Smooth muscle cell (in vitro differentiated cells): ENCODE measurements at regions not wholly inside any gene's neighbourhood (a gene's known extent, or its start where the extent isn't known, plus 50 kb on each side); places are given as distances from the start of the nearest gene placed in this dataset.

Experiments used
- DNase-seq: peaks from one replicate; lab custom pipeline; 2025; ENCODE audit not compliant: unreplicated experiment; lab: John Stamatoyannopoulos, UW
- H2AFZ ChIP-seq: fragments of 200-600 bp; sonication (generic); 2 replicates; pipeline ENCODE4 v1.6.0; 2016; ENCODE audit warnings: antibody characterized with exemption, low read depth, mild to moderate bottlenecking
- H3F3A ChIP-seq: fragments of 200-600 bp; sonication (generic); 2 replicates; pipeline ENCODE4 v1.6.0; 2017; ENCODE audit warnings: antibody characterized with exemption, low read depth
- H3K27ac ChIP-seq: fragments of 200-600 bp; sonication (generic); 2 replicates; pipeline ENCODE4 v1.5.1; 2016; ENCODE audit warnings: low read depth, mild to moderate bottlenecking
- H3K27me3 ChIP-seq: fragments of 200-600 bp; sonication (generic); 2 replicates; pipeline ENCODE4 v1.6.1; 2016; ENCODE audit warnings: low read depth, mild to moderate bottlenecking
- H3K36me3 ChIP-seq: fragments of 200-600 bp; sonication (generic); 2 replicates; pipeline ENCODE4 v1.5.1; 2016; ENCODE audit warnings: low read depth
- H3K4me1 ChIP-seq: fragments of 200-600 bp; sonication (generic); 2 replicates; pipeline ENCODE4 v1.5.1; 2016; ENCODE audit warnings: low read depth
- H3K4me2 ChIP-seq: fragments of 200-600 bp; sonication (generic); 2 replicates; pipeline ENCODE4 v1.6.0; 2016; ENCODE audit warnings: mild to moderate bottlenecking
- H3K4me3 ChIP-seq: fragments of 200-600 bp; sonication (generic); 2 replicates; pipeline ENCODE4 v1.5.1; 2016; ENCODE audit warnings: mild to moderate bottlenecking
- H3K79me2 ChIP-seq: fragments of 200-600 bp; sonication (generic); 2 replicates; pipeline ENCODE4 v1.6.0; 2016; ENCODE audit warnings: low read depth, mild to moderate bottlenecking
- H3K9ac ChIP-seq: fragments of 200-600 bp; sonication (generic); 2 replicates; pipeline ENCODE4 v1.6.0; 2016; ENCODE audit warnings: low read depth
- H3K9me3 ChIP-seq: fragments of 200-600 bp; sonication (generic); replicated peaks from 2 replicates; pipeline ENCODE4 v1.5.1; 2016; ENCODE audit warnings: low read depth
- H4K20me1 ChIP-seq: fragments of 200-600 bp; sonication (generic); 2 replicates; pipeline ENCODE4 v1.6.0; 2016; ENCODE audit warnings: low read depth
- WGBS: methylation state at CpG from one replicate; pipeline ENCODE4 v1.1.7; 2016; ENCODE audit warnings: low lambda C conversion rate; 5-methylcytosine and 5-hydroxymethylcytosine counted together
- TF ChIP-seq, protein P1 (sequence below): fragments of 200-600 bp; sonication (generic); IDR thresholded peaks from 2 replicates; pipeline ENCODE4 v1.5.1; 2017; ENCODE audit warnings: borderline replicate concordance, mild to moderate bottlenecking, antibody characterized with exemption; ENCODE audit not compliant: insufficient read depth, poor library complexity, severe bottlenecking

DNA sequence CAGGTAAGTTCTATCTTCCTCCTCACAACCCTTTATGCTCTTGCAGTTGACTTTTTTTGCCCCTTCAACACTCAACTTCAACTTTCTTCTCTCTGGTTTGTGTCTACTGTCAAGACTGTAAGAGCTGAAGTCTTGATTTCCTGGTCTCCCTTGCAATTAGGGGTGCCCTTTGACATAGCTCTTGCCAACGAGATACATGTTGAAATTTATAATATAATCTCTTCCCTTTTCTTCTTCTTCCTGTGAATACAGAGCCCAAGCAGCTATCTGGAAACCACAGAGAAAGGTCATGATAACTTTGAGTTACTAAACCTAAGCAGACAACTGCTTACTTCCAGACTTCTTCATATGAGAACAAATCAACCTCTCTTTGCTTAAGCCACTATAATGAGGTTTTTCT, 163.5 kb downstream of the MC4R start:
- Histone ChIP-seq H2AFZ (no peak overlapping the region), H4K20me1 (no peaks in the 10 kb centered on the region), H3K4me2 (no peak overlapping the region), H3K4me1 (no peaks in the 10 kb centered on the region), H3K36me3 (no peaks in the 10 kb centered on the region), H3F3A (no peaks in the 10 kb centered on the region), H3K27me3 (no peaks in the 10 kb centered on the region), H3K27ac (no peak overlapping the region), H3K9ac (no peak overlapping the region), H3K9me3 (no peaks in the 10 kb centered on the region), H3K4me3 (no peak overlapping the region), H3K79me2 (no peaks in the 10 kb centered on the region)
- TF ChIP-seq, protein P1, sequence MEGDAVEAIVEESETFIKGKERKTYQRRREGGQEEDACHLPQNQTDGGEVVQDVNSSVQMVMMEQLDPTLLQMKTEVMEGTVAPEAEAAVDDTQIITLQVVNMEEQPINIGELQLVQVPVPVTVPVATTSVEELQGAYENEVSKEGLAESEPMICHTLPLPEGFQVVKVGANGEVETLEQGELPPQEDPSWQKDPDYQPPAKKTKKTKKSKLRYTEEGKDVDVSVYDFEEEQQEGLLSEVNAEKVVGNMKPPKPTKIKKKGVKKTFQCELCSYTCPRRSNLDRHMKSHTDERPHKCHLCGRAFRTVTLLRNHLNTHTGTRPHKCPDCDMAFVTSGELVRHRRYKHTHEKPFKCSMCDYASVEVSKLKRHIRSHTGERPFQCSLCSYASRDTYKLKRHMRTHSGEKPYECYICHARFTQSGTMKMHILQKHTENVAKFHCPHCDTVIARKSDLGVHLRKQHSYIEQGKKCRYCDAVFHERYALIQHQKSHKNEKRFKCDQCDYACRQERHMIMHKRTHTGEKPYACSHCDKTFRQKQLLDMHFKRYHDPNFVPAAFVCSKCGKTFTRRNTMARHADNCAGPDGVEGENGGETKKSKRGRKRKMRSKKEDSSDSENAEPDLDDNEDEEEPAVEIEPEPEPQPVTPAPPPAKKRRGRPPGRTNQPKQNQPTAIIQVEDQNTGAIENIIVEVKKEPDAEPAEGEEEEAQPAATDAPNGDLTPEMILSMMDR, result no peak
- DNase-seq, result no peak
- 62% methylated on average over 1 of the region's 1 CpG for WGBS

- Histone ChIP-seq H3K4me3 (no peak overlapping the region), H3K79me2 (no peaks in the 10 kb centered on the region), H3K9ac (no peak overlapping the region), H4K20me1 (no peaks in the 10 kb centered on the region), H3K4me1 (no peaks in the 10 kb centered on the region), H3K27me3 (no peaks in the 10 kb centered on the region), H3F3A (no peaks in the 10 kb centered on the region), H3K36me3 (no peaks in the 10 kb centered on the region), H3K9me3 (no peaks in the 10 kb centered on the region), H3K4me2 (no peak overlapping the region), H3K27ac (no peak overlapping the region), H2AFZ (no peak overlapping the region)
- DNase-seq, result no peak
- TF ChIP-seq, protein P1, result no peak
- WGBS, result 91% methylated on average over 1 of the region's 1 CpG
These were observed 169.9 kb downstream of the MC4R start for GRCh38 chr18:60202708-60203107.

DNA sequence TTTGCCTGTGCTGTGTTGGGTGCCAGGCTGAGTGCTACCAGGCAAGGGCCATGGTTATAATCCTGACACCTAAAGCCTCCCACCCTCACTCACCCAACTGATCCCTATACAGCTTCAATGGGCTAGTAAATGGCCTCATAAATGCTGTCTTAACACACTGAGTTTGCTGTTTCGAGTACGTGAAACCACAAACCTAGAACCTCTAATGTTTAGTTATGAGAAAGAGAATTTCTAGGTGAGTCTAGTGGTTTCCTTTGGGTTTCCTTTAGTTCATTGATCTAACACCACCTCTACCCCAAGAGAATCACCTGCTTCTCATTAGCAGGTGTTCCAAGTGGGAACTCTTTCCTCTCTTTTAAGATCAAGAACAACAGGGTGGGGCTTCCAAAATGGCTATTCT, 172.0 kb downstream of the MC4R start:
- no peaks in the 10 kb centered on the region for H3K36me3 ChIP-seq
- H2AFZ ChIP-seq, result no peak overlapping the region
- no peaks in the 10 kb centered on the region for H3K79me2 ChIP-seq
- no peaks in the 10 kb centered on the region for H3K9me3 ChIP-seq
- H3K4me1 ChIP-seq, result no peaks in the 10 kb centered on the region
- no peak for DNase-seq
- H3K27ac ChIP-seq, result no peak overlapping the region
- H4K20me1 ChIP-seq, result no peaks in the 10 kb centered on the region
- H3K4me2 ChIP-seq, result no peak overlapping the region
- TF ChIP-seq, protein P1, result no peak
- H3K27me3 ChIP-seq, result no peaks in the 10 kb centered on the region
- H3F3A ChIP-seq, result no peaks in the 10 kb centered on the region
- H3K9ac ChIP-seq, result no peak overlapping the region
- no peak overlapping the region for H3K4me3 ChIP-seq
- WGBS, result 90% methylated on average over 2 of the region's 2 CpGs

- TF ChIP-seq, protein P1, result no peak
- Histone ChIP-seq H3K36me3 (no peaks in the 10 kb centered on the region), H3K4me1 (no peaks in the 10 kb centered on the region), H3K4me3 (no peak overlapping the region), H3K4me2 (no peak overlapping the region), H3F3A (no peaks in the 10 kb centered on the region), H3K9ac (no peak overlapping the region), H4K20me1 (no peaks in the 10 kb centered on the region), H3K27me3 (no peaks in the 10 kb centered on the region), H2AFZ (no peak overlapping the region), H3K9me3 (no peaks in the 10 kb centered on the region), H3K79me2 (no peaks in the 10 kb centered on the region), H3K27ac (no peak overlapping the region)
- DNase-seq, result no peak
- WGBS, result 87% methylated on average over 1 of the region's 1 CpG
These were observed 173.1 kb downstream of the MC4R start for GRCh38 chr18:60199505-60199904.
